Gastroesophageal sphincter (tissue), 4 donors: ENCODE measurements at regions not wholly inside any gene's neighbourhood (a gene's known extent, or its start where the extent isn't known, plus 50 kb on each side); places are given as distances from the start of the nearest gene placed in this dataset.

Experiments used
- ATAC-seq: fragments of 150-250 bp; one replicate; pipeline ENCODE4 v1.9.1; 2016; ENCODE audit warnings: mild to moderate bottlenecking, moderate library complexity
- H3K27ac ChIP-seq, 4 donors: fragments of 200-600 bp; sonication (generic) in 3 of 4; 1 replicate in 3 of 4; 2 replicates in 1 of 4; pipeline ENCODE4 v1.5.1; 2016 to 2019
- H3K27me3 ChIP-seq: fragments of 200-600 bp; sonication (generic); one replicate; pipeline ENCODE4 v1.5.1; 2019
- H3K36me3 ChIP-seq, 2 donors: fragments of 200-600 bp; sonication (generic); one replicate each; pipeline ENCODE4 v1.5.1; 2019; ENCODE audit warnings: control low read depth in 1 of 2
- H3K4me1 ChIP-seq, 3 donors: fragments of 200-600 bp; sonication (generic); 1 replicate in 2 of 3; 2 replicates in 1 of 3; pipeline ENCODE4 v1.5.1; 2016 to 2019; ENCODE audit warnings: control low read depth in 2 of 3
- H3K4me3 ChIP-seq, 2 donors: fragments of 200-600 bp; sonication (generic); one replicate each; pipeline ENCODE4 v1.5.1; 2019; ENCODE audit warnings: mild to moderate bottlenecking in 1 of 2, moderate library complexity in 1 of 2
- H3K9me3 ChIP-seq, 3 donors: fragments of 200-600 bp; sonication (generic); one replicate each; pipeline ENCODE4 v1.5.1; 2017 to 2019; ENCODE audit warnings: control low read depth in 2 of 3
- EP300 ChIP-seq: sonication (generic); formaldehyde crosslinking; IDR thresholded peaks from one replicate; pipeline ENCODE4 v1.6.1; 2017; ENCODE audit warnings: antibody characterized with exemption, mild to moderate bottlenecking
- POLR2A ChIP-seq, 2 donors: fragments of 450-650 bp; IDR thresholded peaks; one replicate each; pipeline ENCODE4 v1.6.1; 2017; ENCODE audit warnings: antibody characterized with exemption in 2 of 2, mild to moderate bottlenecking in 2 of 2, moderate library complexity in 1 of 2
- POLR2AphosphoS5 ChIP-seq: sonication (generic); formaldehyde crosslinking; IDR thresholded peaks from one replicate; pipeline ENCODE4 v1.6.1; 2017; ENCODE audit warnings: antibody characterized with exemption
- WGBS, 2 donors: methylation state at CpG; one replicate each; pipeline ENCODE4 v1.1.5; 2018; ENCODE audit warnings: low coverage in 1 of 2; 5-methylcytosine and 5-hydroxymethylcytosine counted together
- TF ChIP-seq, protein P1 (sequence below), 4 experiments: fragments of 200-600 bp in 2 of 4; fragments of 450-650 bp in 2 of 4; sonication (generic) in 1 of 4; IDR thresholded peaks; one replicate each; pipeline ENCODE4 v1.5.1; 2017 to 2019; ENCODE audit warnings: antibody characterized with exemption in 4 of 4, mild to moderate bottlenecking in 2 of 4, moderate library complexity in 2 of 4

- peak overlapping the region in 2 of 4 donors; percentile 29 to 61 for H3K27ac ChIP-seq
- no peaks in the 10 kb centered on the region for H3K36me3 ChIP-seq
- TF ChIP-seq POLR2A (IDR thresholded peaks at IDR 0.05) (no peak), EP300 (no peak), POLR2AphosphoS5 (no peak)
- TF ChIP-seq, protein P1, sequence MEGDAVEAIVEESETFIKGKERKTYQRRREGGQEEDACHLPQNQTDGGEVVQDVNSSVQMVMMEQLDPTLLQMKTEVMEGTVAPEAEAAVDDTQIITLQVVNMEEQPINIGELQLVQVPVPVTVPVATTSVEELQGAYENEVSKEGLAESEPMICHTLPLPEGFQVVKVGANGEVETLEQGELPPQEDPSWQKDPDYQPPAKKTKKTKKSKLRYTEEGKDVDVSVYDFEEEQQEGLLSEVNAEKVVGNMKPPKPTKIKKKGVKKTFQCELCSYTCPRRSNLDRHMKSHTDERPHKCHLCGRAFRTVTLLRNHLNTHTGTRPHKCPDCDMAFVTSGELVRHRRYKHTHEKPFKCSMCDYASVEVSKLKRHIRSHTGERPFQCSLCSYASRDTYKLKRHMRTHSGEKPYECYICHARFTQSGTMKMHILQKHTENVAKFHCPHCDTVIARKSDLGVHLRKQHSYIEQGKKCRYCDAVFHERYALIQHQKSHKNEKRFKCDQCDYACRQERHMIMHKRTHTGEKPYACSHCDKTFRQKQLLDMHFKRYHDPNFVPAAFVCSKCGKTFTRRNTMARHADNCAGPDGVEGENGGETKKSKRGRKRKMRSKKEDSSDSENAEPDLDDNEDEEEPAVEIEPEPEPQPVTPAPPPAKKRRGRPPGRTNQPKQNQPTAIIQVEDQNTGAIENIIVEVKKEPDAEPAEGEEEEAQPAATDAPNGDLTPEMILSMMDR (IDR thresholded peaks at IDR 0.05), result no peak
- no peaks in the 10 kb centered on the region for H3K9me3 ChIP-seq
- WGBS, 2 donors, result 0 to 30% methylated on average over 2 of the region's 45 CpGs
- no peaks in the 10 kb centered on the region for H3K4me1 ChIP-seq
- peak overlapping the region; percentile 31 to 47 for H3K4me3 ChIP-seq
- no peaks in the 10 kb centered on the region for H3K27me3 ChIP-seq
- no peak for ATAC-seq
These were observed 405.6 kb downstream of the FAM47A start for GRCh38 chrX:33726281-33727160.

DNA sequence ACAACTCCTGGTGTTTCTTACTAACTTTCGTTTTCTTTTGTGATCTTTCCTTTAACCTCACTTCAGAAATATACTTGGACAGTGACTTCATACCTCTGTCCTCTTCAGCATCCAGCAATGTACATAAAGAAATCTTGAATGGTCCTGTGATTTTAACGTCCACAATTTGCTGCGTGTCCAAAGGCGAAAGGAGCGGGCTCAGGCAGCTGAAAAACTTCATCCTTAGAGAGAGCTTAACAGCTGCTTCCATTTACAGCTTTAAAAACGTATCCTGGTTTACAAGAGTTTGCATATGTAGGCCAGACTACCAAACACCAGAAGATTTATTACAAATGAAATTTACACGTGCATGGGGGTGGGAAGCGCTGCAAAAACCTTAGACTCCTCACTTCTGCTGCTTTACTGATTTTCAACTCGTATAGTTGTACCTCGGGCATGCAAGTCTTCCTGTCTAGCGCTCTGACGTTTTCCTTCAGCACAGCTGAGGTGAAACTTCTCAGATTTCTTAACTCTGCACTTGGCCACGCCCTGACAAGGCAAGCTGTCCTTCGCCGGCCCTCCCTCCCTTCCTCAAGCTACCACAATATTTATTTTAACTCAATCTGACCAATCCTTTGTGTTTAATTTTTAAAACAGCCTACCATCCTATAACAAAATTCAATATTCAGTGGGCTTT, 406.4 kb downstream of the FAM47A start:
- Histone ChIP-seq H3K27me3 (no peaks in the 10 kb centered on the region), H3K4me3 (peak overlapping the region; percentile 31 to 47), H3K4me1 (no peaks in the 10 kb centered on the region), H3K9me3 (no peaks in the 10 kb centered on the region), H3K27ac (peak overlapping the region in 2 of 4 donors; percentile 29 to 61), H3K36me3 (no peaks in the 10 kb centered on the region)
- TF ChIP-seq EP300 (no peak), POLR2AphosphoS5 (no peak), POLR2A (IDR thresholded peaks at IDR 0.05) (no peak)
- TF ChIP-seq, protein P1 (IDR thresholded peaks at IDR 0.05), result no peak
- WGBS, 2 donors, result 2 to 12% methylated on average over 10 to 11 of the region's 15 CpGs
- peak; percentile 73 for ATAC-seq

- Histone ChIP-seq H3K9me3 (no peaks in the 10 kb centered on the region), H3K27me3 (no peaks in the 10 kb centered on the region), H3K36me3 (no peaks in the 10 kb centered on the region), H3K27ac (no peak overlapping the region), H3K4me3 (no peak overlapping the region), H3K4me1 (no peaks in the 10 kb centered on the region)
- ATAC-seq, result no peak
- WGBS, 2 donors, result 63 to 100% methylated on average over 1 of the region's 1 CpG
- TF ChIP-seq POLR2AphosphoS5 (no peak), EP300 (no peak), POLR2A (IDR thresholded peaks at IDR 0.05) (no peak)
- TF ChIP-seq, protein P1 (IDR thresholded peaks at IDR 0.05), result no peak
These were observed 410.2 kb downstream of the FAM47A start for GRCh38 chrX:33721927-33722326.

- WGBS, 2 donors, result 71 to 100% methylated on average over 1 of the region's 1 CpG
These were observed 446.0 kb downstream of the FAM47A start for GRCh38 chrX:33686105-33686504.

More at GRCh38 chrX:33686105-33686504, 446.0 kb downstream of the FAM47A start:
- TF ChIP-seq POLR2A (IDR thresholded peaks at IDR 0.05), result no peak
- TF ChIP-seq POLR2AphosphoS5, result no peak
- TF ChIP-seq, protein P1 (IDR thresholded peaks at IDR 0.05), result no peak
- no peak for TF ChIP-seq EP300
- no peaks in the 10 kb centered on the region for H3K4me1 ChIP-seq
- H3K27ac ChIP-seq, result no peak overlapping the region
- no peaks in the 10 kb centered on the region for H3K27me3 ChIP-seq
- H3K9me3 ChIP-seq, result no peaks in the 10 kb centered on the region
- H3K36me3 ChIP-seq, result no peaks in the 10 kb centered on the region
- no peak overlapping the region for H3K4me3 ChIP-seq
- no peak for ATAC-seq
